Stimulated activated CD8-positive, alpha-beta memory T cell treated with anti-CD3 and anti-CD28 coated beads, Interleukin-4, amount 100 ng/mL, for 1 hour (primary cell): ENCODE measurements at regions not wholly inside any gene's neighbourhood (a gene's known extent, or its start where the extent isn't known, plus 50 kb on each side); places are given as distances from the start of the nearest gene placed in this dataset.

Source experiments
- DNase-seq, 2 donors: peaks; one replicate each; pipeline ENCODE4 v3.0.0-alpha.2; 2020; ENCODE audit warnings: low read depth in 2 of 2, low spot score in 1 of 2

DNA sequence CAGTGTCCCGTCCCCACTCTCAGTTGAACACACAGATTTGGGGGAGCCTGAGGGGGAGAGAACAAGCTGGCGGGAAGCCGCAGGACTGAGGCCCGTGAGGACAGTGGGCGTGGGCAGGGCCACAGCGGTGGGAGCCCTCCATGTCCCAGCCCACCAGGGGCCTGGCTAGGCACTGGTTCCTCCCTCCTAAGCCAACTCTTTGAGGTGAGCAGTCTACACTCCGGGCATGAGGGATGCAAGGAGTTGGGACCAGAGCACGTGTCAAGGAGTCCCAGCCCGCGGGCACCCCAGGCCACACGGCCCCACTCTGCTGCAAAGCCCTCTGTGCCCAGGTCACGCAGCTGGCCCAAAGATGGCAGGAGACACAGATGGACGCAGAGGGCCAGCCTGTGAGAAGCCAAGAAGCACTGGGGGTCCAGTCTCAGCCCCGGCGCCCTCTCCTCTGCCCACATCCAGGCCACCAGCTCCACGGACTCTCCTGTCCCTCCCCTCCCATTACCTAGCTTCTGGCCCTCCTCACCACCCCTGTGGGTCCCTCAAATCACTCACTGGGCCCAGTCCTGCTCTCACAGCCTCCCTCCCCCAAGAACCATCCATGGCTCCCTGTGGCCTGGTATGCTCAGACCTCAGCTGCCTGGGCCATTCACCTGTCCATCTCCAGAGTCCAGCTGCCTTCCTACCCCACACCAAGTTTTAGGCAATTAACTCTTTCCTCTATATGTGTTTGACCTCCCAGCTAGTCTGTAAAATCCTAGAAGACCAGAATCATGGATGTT lies 206.5 kb downstream of the RBFOX3 start:
- no peak for DNase-seq

DNA sequence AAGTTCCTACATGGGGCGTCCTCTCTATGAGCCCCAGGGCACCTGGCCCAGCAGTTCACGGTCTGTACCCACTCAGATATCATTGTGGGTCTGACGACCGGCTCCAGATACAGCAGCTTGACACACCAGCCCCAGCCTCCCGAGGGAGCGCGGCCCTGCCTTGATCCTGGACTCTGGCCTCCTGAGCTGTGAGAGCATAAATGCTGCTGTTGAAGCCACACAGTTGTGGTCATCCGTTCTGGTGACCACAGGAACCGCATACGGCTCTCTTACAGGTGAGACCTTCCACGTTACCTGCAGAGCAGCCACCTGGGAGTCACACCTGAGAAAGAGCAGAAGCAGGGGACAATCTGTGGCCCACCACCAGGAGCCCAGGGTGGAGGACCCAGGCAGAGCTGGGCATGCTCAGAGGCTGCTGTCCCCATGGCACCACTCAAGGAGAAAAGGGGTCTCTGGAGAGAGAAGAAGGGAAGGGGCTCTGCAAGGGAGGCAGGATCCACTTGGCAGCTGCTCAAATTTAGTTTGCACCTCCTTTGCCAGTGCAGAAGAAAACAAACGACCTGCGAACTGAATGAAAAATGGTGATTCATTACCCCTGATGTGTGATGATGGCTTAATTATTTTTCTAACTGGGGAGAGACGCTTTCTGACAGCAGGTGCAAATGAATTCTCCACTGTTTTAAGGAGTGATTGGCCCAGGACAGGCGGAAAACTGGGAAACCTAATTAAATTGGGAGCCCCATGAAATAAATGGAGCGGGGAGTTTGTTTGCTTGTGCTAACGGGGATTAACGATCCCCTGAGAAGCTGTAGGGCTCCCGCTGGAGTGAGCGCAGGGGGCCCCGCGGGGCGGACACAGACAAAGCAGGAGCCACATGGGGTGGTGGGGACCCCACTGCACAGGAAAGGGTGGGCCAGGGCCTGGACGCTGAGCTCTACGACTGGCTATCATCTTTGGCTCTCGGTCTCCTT lies 208.9 kb downstream of the RBFOX3 start:
- no peak for DNase-seq

DNA sequence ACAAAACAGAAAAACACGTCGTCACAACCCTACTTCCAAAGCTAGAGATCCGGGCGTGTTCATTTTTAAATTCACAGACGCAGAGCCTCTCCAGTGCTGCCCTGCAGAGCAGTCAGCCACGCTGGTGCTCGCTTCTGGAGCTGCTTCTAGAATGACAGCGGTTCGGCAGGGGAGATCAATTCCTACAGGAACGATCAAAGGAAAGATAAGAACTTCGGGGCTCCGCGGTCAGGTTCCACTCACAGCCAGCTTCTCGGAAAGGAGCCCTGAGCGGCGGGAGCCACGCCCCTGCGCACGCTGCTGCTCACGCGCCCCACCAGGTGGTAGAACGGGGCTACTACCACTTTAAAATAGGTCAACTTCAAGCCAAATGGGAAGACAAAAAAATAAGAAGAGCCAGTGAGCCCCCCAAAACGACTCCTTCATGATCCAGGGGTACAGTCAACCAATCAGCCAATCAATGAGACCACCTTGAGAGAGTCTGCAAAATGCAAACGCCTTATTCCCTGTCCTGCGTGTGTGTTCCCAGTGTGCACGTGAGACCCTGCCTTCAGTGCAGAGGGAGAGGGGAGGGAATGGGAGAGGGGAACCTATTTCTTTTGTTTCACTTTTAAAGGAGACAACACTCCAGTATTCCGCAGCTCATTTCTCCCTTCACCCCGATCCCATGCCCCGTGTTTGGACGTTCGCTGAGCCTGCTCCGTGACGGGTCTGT lies 209.7 kb downstream of the RBFOX3 start:
- DNase-seq, result peak; percentile 48 to 50

DNA sequence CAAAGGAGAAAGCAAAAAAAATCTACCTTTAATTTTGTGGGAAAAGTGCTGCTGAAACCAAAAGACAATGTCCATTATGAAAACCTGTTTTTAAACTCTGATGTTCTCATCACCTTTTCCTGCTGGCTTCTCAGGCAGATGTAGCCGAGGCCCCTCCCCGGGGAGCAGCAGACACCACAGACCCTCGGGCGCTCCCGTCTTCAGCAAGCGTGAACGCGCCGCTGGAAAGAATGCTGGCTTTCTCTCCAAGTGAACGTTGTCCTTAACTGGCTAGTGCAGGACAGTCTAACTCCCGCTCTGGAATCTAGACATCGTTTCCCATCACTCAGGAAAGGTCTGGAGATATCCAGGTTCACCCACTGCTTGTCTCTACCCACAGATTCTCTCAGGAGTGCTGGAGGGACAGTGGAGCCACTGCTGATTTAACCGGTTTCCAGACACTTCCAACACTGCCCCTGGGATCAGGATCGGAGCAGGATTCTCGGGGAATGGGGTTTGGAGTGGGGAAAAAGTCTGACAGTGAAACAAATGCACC lies 211.2 kb downstream of the RBFOX3 start:
- DNase-seq, result no peak

DNA sequence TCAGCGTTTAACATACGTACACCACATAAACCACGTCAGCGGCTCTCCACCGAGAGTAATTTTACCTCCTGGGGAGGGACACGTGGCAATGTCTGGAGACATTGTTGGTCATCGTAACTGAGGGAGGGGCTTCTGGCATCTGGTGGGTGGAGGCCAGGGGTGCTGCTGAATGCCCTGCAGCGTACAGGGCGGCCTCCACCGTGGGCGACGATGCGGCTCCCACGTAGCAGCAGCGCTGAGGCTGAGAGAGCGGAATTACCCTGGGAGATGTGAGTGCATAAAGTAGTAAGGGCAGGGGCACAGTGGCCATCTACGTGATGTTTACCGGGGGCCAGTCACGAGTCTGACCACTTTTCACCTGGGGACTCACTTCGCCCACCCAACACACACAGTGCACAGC lies 212.4 kb downstream of the RBFOX3 start:
- DNase-seq, result no peak

DNA sequence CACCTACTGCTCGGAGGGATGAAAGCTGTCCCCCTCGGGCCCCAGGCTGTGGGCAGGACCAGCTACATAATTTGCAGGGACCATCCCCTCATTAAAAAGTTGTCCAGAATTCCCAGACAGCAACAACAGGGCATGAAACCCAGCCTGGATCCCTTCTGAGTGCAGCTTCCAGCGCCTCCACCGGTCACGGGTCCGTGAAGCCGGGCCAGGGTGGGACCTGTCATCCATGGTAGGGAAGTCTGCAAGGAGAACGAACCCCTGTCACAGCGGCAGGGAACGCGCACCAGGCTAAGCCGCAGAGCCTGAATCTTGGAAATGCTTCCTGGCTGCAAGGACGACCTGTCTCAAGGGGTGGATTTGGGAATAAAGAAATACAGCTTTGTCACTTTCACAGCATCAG lies 214.2 kb downstream of the RBFOX3 start:
- DNase-seq, result no peak

DNA sequence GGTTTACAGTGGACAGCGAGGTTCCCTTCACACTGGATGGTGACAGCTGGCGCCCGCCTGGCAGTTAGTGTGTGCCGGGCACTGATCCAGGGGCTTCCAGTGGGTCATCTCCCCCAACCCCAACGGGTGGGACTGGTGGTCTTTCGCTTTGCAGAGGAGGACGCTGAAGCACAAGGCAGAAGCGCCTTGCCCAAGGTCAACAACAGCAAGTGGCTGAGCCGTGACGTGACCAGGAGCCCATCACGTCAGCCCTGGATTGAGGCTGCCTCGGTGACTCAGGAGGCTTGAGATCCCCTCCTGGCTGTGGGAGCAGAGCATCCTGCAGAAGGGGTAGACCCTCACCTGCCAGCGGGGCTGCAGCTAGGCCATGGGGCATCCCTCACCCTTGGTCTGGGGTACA lies 215.3 kb downstream of the RBFOX3 start:
- no peak for DNase-seq

DNA sequence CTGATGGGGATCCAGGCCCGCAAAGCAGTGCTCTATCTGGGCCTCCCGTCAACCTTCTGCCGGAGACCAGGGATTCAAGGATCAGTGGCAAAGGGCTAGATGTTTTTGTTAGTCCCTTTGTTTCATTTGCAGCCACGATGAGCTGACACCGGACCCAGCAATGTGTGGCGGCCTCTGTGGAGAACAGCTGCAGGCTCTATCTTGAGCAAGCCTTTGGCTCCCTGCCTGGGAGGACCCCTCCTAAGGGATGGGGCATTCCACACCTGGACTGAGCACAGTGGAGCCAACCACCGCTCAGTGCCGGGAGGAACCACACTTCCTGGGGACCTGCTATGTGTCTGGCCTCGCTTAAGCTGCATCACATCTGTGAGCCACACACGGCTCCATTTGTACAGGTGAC lies 215.8 kb downstream of the RBFOX3 start:
- no peak for DNase-seq

DNA sequence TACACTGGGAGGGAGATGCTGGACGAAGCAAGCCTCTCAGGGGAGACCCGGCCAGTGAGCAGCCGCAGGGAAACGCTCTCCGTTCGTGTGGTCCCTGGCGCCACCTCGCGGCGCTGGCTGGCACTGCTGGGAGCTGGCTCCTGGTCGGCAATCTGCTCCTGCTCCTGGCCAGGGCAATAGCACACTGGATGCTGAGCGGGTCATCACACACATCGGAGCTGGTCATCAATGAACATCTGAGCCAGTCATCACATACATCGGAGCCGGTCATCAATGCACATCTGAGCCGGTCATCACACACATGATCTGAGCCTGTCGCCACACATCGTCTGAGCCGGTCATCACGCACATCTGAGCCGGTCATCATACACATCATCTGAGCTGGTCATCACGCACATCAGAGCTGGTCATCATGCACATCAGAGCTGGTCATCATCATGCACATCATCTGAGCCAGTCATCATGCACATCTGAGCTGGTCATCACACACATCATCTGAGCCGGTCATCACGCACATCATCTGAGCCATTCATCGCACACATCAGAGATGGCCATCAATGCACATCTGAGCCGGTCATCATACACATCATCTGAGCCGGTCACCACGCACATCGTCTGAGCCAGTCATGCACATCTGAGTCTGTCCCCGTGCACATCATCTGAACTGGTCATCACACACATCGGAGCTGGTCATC lies 217.3 kb downstream of the RBFOX3 start:
- peak; percentile 21 for DNase-seq

DNA sequence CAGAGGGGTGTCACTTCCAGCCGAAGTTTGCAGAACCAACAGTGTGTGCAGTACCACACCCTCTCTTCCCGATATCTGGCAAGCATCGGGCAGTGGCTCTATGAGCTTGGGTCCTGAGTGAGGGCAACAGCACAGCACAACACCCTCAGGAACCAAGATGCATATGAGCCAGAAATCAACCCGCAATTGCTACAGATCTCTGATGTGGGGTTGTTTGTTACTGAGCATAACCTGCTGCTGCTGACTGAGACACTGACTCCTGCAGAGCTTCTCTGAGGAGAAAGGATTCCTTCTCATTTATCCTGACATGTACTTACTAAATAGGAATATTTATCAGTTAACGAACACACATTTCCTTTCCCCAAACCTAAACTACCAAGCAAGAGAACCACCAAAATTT lies 218.3 kb downstream of the RBFOX3 start:
- DNase-seq, result no peak

DNA sequence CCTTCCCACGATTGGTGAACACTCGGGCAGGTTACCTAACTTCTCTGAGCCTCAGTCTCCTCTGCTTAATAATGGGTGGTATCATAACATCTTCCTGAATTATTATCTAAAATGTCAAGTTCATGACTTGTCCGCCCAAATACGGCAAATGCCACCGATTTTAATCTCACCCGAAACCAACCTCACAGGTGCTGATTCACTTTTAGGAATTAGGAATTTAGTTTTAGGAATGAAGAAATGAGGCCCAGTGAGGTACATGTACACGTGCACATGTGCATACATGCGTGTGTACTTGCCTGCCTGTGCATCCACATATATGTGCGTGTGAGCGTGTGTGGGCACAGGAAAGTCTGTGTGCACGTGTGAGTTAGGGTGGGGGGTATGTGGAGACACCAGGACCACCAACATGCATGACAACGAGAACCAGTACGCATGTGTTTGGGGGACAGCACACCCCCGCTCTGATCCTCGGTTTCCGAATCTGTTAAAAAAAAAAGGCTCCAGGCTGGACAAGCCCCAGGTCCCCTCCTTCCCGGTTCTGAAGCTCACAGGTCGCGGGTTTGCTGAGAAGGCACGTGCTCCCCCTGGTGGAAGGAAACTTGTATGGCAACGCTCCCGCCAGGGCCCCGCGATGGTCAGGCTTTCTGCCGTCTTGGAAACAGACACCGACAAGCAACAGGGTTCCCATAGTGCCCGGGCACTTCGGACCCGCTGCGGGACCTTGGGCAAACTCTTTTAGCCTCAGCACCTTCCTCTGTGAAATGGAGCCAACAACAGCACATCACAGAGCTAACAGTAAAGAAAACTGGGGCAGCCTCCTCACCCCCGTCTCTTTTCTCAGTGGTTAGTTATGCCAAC lies 219.2 kb downstream of the RBFOX3 start:
- DNase-seq, result peak; percentile 25 to 32

DNA sequence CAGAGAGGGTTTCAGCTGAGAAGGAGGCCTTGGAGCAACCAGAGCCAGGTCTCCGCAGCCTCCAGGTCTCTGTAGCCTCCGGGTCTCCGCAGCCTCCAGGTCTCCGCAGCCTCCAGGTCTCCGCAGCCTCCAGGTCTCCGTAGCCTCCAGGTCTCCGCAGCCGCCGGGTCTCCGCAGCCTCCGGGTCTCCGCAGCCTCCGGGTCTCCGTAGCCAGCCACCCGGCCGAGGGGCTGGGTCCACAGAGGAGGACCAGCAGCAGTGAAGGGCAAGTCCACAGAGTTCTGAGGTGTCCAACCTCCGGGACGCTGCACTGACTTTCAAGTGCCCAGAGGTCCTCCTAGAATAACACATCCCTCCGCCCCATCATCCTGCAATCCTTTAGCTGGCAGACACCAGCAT lies 221.0 kb downstream of the RBFOX3 start:
- DNase-seq, result no peak

DNA sequence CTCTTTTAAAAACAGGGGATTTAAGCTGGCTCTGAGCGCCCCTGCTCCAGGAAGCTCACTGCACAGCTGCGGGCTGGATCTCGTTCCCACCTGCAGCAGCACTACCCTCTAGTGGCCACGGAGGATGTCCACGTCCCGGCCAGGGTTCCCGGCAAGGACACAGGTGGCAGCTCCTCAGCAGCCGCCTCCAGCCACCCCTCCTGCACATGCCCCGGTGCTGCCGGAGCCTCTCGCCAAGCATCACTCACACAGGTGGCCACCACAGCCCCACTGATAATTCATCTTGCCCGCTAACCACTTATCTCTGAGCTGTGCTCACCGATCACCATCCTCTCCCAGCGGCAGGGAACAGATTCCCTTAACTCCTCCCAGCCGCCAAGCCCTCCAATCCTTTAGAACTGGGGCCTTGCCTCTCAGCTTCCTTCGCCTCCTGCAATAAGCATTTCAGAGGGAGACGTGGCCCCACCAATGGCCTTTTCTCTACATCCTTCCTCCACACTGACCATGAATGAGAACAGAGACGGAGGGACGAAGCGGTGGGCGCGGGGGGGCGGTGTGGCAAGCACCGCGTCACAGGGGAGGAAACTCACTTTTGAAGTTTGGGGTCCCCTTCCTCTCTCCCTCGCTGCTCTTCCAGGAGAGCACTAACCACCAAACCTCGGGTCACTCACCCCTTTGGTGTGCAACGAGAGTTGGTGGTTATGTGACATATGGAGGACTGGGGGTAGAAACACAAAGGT lies 222.1 kb downstream of the RBFOX3 start:
- no peak for DNase-seq

DNA sequence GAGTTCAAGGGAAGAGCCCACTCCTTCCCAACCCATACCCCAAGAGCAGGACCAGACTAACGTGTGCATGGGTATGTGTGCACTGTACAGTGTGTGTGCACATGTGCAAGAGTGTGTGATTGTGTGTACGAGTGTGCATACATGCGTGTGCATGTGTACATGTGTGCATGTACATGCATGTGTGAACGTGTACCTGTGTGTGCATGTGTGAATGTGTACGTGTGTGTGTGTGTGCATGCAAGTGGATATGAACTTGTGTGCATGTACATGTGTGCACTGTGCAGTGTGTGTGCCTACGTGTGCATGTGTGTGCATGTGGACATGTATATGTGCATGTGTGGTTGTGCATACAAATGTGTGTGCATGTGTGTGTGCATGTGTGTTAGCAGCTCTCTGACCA lies 223.1 kb downstream of the RBFOX3 start:
- DNase-seq, result no peak

DNA sequence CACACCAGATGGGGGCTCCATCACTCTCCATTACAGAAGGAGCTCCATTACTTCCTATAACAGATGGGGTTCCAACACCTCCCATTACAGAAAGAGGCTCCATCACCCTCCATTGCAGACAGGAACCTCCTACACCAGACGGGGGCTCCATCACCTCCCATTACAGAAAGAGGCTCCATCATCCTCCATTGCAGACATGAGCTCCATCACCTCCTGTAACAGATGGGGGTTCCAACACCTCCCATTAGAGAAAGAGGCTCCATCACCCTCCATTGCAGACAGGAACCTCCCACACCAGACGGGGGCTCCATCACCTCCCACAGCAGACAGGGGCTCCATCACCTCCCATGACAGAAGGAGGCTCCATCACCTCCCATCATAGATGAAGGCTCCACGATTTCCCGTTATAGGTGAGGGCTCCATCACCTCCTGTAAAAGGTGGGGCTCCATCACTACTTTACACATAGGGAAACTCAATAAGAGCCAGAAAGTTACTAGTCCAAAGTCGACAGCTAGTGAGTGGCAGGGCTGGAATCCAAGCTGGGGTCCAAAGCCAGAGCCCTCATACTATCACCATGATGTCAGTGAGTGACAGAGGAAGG lies 224.8 kb downstream of the RBFOX3 start:
- no peak for DNase-seq

DNA sequence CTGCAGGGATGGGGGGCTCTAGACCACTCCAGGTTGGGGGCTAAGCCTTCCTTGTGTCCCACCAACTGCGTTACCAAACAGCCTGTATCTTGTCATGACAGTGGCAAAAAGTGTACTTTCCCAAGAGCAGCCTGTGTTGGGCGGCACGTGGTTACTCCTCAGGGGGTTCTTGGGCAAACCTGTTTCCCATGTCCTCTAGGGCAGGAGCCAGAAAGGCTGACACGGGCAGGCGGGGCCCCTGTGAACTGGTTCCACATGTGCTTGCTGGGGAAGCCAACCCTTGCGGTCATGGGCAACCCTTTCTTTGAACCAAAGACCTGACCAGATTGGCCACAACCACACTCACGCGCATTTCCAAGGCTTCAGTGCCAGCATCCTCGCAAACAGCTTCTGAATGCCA lies 228.5 kb downstream of the RBFOX3 start:
- no peak for DNase-seq

DNA sequence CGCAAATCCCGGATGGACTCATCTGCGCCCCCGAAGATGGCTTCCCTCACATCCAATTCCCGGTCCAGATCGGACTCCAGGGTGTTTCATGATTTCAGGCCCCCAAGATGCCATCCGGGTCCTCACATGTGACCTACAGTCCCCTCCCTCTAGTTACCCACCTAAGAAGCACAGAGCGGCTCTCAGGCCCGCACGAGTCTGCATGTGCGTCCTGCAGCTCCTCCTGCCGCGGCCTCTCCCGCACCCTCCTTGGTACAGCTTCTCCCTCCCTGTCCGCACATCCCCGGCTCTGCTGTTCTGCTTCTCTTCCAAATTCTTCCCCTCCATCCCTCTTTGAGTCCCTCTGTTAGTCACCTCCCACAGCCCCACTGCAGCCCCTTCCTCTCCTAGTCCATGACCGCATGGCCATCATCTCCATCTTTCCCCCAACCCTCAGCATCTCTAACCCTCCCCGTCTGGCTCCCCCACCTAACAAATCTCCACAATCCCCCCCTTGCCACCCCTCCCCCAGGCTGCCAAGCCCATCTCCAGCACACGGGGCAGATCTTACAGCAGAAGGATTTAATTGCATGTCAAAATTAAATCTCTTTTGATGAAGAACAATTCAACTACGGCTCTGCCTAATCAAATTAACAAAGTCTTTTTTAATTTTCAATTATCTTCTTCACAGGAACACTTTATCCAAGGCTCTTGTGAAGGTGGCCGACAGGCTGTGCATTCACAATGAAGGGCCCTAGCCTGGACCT lies 231.0 kb downstream of the RBFOX3 start:
- DNase-seq, result no peak

DNA sequence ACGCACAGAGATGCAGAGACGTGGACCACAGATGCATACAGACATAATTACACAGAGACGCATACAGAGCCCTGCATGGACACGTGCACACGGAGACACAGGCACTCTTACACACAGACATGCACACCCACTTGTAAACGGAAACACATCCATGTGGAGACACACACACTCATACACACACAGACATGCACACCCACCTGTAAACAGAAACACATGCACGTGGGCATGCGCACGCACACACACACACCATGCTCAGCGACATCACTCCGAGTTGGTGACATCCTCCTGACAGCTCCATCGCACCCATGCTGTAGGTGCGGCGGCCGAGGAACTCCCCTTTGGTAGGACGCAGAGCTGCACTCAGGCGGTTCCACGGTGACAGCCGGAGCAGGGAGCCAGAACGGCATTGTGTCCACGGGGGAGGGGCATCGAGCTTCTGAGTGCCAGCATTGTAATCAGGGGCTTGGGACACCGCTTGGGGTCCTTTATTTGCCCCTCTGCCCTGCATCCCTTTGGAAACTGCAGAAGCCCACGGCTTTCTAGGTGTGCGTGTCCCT lies 233.5 kb downstream of the RBFOX3 start:
- no peak for DNase-seq
